AG04450 (cell line): ENCODE measurements at regions not wholly inside any gene's neighbourhood (a gene's known extent, or its start where the extent isn't known, plus 50 kb on each side); places are given as distances from the start of the nearest gene placed in this dataset.

Experiments
- CTCF ChIA-PET: fragments of 300-600, 350-600 bp; formaldehyde crosslinking; extraction: SDS; loops from one replicate; lab custom pipeline; 2022; ENCODE audit warnings: antibody characterized with exemption, inconsistent platforms; lab: Charles Lee
- POLR2A ChIA-PET: fragments of 350-600 bp; formaldehyde crosslinking; extraction: SDS; loops from one replicate; lab custom pipeline; 2021; ENCODE audit warnings: antibody characterized with exemption, inconsistent platforms; lab: Yijun Ruan, JAX
- DNase-seq: peaks from one replicate; pipeline ENCODE4 v3.0.0-alpha.2; 2011; ENCODE audit warnings: low read depth, low spot score
- H3K27ac ChIP-seq: one replicate; pipeline ENCODE4 v1.5.1; 2012; ENCODE audit warnings: low read depth, low read length, control low read depth
- H3K27me3 ChIP-seq: one replicate; pipeline ENCODE4 v1.6.0; 2012; ENCODE audit warnings: low read length; ENCODE audit not compliant: control insufficient read depth, insufficient read depth
- H3K4me3 ChIP-seq: 2 replicates; pipeline ENCODE4 v1.5.1; 2011; ENCODE audit warnings: mild to moderate bottlenecking, low read depth, low read length, control low read depth
- H3K9me3 ChIP-seq: 2 replicates; pipeline ENCODE4 v1.5.1; 2012; ENCODE audit warnings: low read length; ENCODE audit not compliant: control insufficient read depth, insufficient read depth
- CTCF ChIP-seq: IDR thresholded peaks from 2 replicates; pipeline ENCODE4 v1.5.1; 2011; ENCODE audit warnings: low read depth, low read length, control low read depth, inconsistent platforms

GRCh38 chr22:48923996-48924395 lies 903.7 kb downstream of the BRD1 start:
- CTCF ChIA-PET, result no interaction called here
- H3K9me3 ChIP-seq, result peaks cover 68% of the 10 kb centered on the region
- no peak for TF ChIP-seq CTCF
- no peak overlapping the region for H3K27ac ChIP-seq
- POLR2A ChIA-PET, result no interaction called here
- no peaks in the 10 kb centered on the region for H3K27me3 ChIP-seq
- no peak for DNase-seq
- no peak overlapping the region for H3K4me3 ChIP-seq

GRCh38 chr22:48923165-48923865 lies 904.4 kb downstream of the BRD1 start:
- CTCF ChIA-PET, result no interaction called here
- no peak for TF ChIP-seq CTCF

GRCh38 chr22:48921411-48921903 lies 906.2 kb downstream of the BRD1 start:
- no peaks in the 10 kb centered on the region for H3K27me3 ChIP-seq
- TF ChIP-seq CTCF, result no peak
- DNase-seq, result no peak
- ChIA-PET CTCF (no interaction called here), POLR2A (no interaction called here)
- no peak overlapping the region for H3K27ac ChIP-seq
- H3K9me3 ChIP-seq, result peaks cover 78% of the 10 kb centered on the region
- H3K4me3 ChIP-seq, result no peak overlapping the region

More at GRCh38 chr22:48923165-48923865, 904.4 kb downstream of the BRD1 start:
- Histone ChIP-seq H3K27ac (no peak overlapping the region), H3K27me3 (no peaks in the 10 kb centered on the region), H3K9me3 (peaks cover 71% of the 10 kb centered on the region), H3K4me3 (no peak overlapping the region)
- POLR2A ChIA-PET, result no interaction called here
- no peak for DNase-seq

- ChIA-PET CTCF (no interaction called here), POLR2A (no interaction called here)
- no peak for TF ChIP-seq CTCF
- peaks cover 78% of the 10 kb centered on the region for H3K9me3 ChIP-seq
- no peak for DNase-seq
- H3K27me3 ChIP-seq, result no peaks in the 10 kb centered on the region
- H3K4me3 ChIP-seq, result no peak overlapping the region
- no peak overlapping the region for H3K27ac ChIP-seq
These were observed 906.9 kb downstream of the BRD1 start for GRCh38 chr22:48920776-48921241.

GRCh38 chr22:48919851-48920589 lies 907.7 kb downstream of the BRD1 start:
- peaks cover 73% of the 10 kb centered on the region for H3K9me3 ChIP-seq
- no peak overlapping the region for H3K27ac ChIP-seq
- no peaks in the 10 kb centered on the region for H3K27me3 ChIP-seq
- TF ChIP-seq CTCF, result no peak
- CTCF ChIA-PET, result no interaction called here
- DNase-seq, result no peak
- H3K4me3 ChIP-seq, result no peak overlapping the region
- POLR2A ChIA-PET, result no interaction called here
